Immature natural killer cell (primary cell): ENCODE measurements at regions not wholly inside any gene's neighbourhood (a gene's known extent, or its start where the extent isn't known, plus 50 kb on each side); places are given as distances from the start of the nearest gene placed in this dataset.

Experiments
- DNase-seq, 3 donors: peaks; one replicate each; pipeline ENCODE4 v3.0.0; 2022; ENCODE audit warnings: mixed read lengths in 1 of 3
- H3K27ac Mint-ChIP-seq, 6 donors: one replicate each; pipeline ENCODE4 v1.8.0; 2020; ENCODE audit warnings: mixed read lengths in 6 of 6, mild to moderate bottlenecking in 5 of 6, inconsistent platforms in 4 of 6, moderate library complexity in 3 of 6
- H3K27me3 Mint-ChIP-seq, 3 donors: one replicate each; pipeline ENCODE4 v1.8.0; 2020 to 2021; ENCODE audit warnings: low read depth in 3 of 3, mild to moderate bottlenecking in 3 of 3, mixed read lengths in 3 of 3, moderate library complexity in 3 of 3, inconsistent platforms in 1 of 3
- H3K36me3 Mint-ChIP-seq, 3 donors: one replicate each; pipeline ENCODE4 v1.8.0; 2020; ENCODE audit warnings: mixed read lengths in 3 of 3, inconsistent platforms in 2 of 3, mild to moderate bottlenecking in 2 of 3
- H3K4me1 Mint-ChIP-seq, 2 donors: one replicate each; pipeline ENCODE4 v1.8.0; 2020; ENCODE audit warnings: inconsistent platforms in 2 of 2, mild to moderate bottlenecking in 2 of 2, mixed read lengths in 2 of 2, moderate library complexity in 1 of 2
- H3K4me3 Mint-ChIP-seq, 5 donors: one replicate each; pipeline ENCODE4 v1.8.0; 2020; ENCODE audit warnings: mild to moderate bottlenecking in 5 of 5, mixed read lengths in 5 of 5, inconsistent platforms in 3 of 5, moderate library complexity in 3 of 5
- H3K9me3 Mint-ChIP-seq, 6 donors: one replicate each; pipeline ENCODE4 v1.8.0; 2020; ENCODE audit warnings: mild to moderate bottlenecking in 6 of 6, mixed read lengths in 6 of 6, inconsistent platforms in 4 of 6, moderate library complexity in 3 of 6

DNA sequence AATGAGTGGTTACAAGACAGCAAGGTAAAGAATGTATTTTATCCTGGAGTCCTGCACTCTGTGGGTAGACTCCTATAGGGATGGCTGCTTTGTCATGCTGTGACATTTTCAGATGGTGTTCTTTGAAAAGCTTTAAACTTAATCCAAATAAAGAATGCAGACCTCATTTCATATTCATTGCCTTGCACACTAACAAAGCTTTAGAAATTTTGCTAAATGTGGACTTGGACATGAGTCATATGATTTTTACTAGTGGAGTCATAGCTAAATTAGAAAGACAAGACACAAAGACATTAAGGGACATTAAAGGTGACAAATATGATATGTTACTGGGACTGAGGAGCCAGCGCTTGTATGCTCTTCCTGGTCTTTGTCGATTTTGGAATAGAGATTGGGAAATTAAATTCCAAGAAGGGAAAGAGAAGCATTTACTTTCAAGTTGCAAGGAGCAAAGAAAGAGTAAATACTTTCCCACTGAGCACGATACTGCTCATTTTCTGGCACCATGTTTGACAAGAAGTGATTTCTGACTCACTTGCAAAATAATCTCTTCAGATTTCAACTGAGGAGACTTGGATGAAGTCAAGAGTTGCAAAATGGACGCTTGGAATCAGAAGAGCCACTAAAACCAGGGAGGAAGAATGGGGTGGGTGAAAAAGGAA lies 152.9 kb upstream of the MYOCD start:
- H3K36me3 Mint-ChIP-seq: no peaks in the 10 kb centered on the region
- no peaks in the 10 kb centered on the region for H3K4me1 Mint-ChIP-seq

DNA sequence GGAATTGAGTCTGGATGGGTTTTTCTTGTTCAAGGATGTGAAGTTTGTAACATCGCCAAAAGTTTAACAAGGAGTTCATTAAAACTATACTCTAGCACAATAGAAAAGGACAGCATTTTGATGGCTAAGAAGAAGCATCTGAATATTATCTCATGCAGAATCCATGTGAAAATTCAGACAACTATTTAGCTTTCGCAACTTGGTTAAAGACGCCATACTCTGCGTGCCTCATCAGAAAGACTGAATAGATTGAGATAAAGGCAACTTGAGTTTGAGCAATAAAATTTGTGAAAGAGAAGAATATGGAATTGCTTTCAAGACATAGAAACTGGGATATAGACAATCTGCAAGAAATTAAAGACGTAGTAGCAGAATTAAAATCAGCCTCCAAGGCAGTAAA lies 151.1 kb upstream of the MYOCD start:
- no peak for DNase-seq
- H3K9me3 Mint-ChIP-seq: peaks cover 0 to 17% (median 3%) of the 10 kb centered on the region in 6 donors
- no peaks in the 10 kb centered on the region for H3K36me3 Mint-ChIP-seq
- H3K27me3 Mint-ChIP-seq: peaks cover 0 to 2% (median 1%) of the 10 kb centered on the region in 3 donors
- H3K4me3 Mint-ChIP-seq: no peak overlapping the region
- no peak overlapping the region for H3K27ac Mint-ChIP-seq
- no peaks in the 10 kb centered on the region for H3K4me1 Mint-ChIP-seq

More for the DNA sequence above, 152.9 kb upstream of the MYOCD start:
- Mint-ChIP-seq H3K27me3 (peaks cover 0 to 2% (median 1%) of the 10 kb centered on the region in 3 donors), H3K27ac (no peak overlapping the region), H3K4me3 (no peak overlapping the region), H3K9me3 (peaks cover 0 to 28% (median 4%) of the 10 kb centered on the region in 6 donors)
- no peak for DNase-seq

DNA sequence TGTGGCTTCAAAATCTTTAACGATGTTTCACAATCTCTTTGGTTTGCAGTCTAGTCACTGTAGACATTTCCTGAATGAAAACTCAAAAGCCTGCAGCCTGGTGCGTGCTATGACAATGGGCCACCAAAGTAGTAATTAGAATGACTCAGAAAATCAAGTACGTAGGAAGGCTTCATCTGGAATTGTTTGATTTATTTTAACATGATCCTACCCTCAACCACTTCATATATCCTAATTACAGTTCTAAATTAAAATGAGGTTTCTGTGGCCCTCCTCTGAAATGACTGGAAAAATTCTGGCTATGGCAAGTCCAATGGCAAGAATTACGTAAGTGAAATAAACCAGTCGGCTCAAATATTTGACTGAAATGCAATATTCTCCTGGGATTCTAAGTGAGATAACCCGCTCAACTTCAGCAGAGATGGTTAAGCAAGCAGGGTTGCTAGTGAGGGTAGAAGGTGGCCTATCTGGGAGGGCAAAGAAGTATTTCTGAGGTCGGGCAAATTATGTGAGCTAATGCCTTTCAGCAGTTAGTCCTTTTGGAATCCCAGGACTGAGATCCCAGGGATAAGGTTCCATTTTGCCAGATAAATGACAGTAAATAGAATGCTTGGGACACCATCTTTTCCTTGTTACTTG lies 145.6 kb upstream of the MYOCD start:
- Mint-ChIP-seq H3K4me1 (no peaks in the 10 kb centered on the region), H3K9me3 (peaks cover 0 to 8% (median 2%) of the 10 kb centered on the region in 6 donors), H3K36me3 (no peaks in the 10 kb centered on the region), H3K4me3 (no peak overlapping the region), H3K27me3 (peaks cover 0 to 5% (median 3%) of the 10 kb centered on the region in 3 donors), H3K27ac (no peak overlapping the region)
- DNase-seq: no peak

- Mint-ChIP-seq H3K9me3 (peaks cover 0 to 5% (median 0%) of the 10 kb centered on the region in 6 donors), H3K27ac (no peak overlapping the region), H3K27me3 (peaks cover 0 to 5% (median 2%) of the 10 kb centered on the region in 3 donors), H3K4me3 (no peak overlapping the region), H3K36me3 (no peaks in the 10 kb centered on the region), H3K4me1 (no peaks in the 10 kb centered on the region)
- no peak for DNase-seq
Measured at GRCh38 chr17:12521416-12521815, 144.3 kb upstream of the MYOCD start.

DNA sequence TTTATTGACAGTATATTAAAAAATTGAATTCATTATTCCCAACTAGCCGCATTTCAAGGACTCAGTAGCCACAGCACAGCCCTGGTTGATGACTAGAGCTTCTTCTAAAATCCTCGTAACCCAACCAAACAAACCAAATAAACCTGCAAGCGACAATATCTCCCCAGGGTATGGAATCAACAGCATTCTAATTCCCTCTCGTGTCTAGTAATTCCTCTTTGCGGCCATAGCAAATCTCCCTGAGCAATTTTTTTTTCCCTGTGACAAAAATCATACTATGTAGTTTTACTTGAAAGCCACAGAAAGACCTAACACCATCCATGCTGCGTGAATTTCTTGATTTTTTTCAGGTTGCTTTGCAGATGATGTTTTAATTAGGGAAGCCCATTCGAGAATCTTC lies 143.4 kb upstream of the MYOCD start:
- Mint-ChIP-seq H3K36me3 (no peaks in the 10 kb centered on the region), H3K4me3 (no peak overlapping the region), H3K4me1 (no peaks in the 10 kb centered on the region), H3K9me3 (peaks cover 0 to 5% (median 0%) of the 10 kb centered on the region in 6 donors), H3K27ac (no peak overlapping the region), H3K27me3 (peaks cover 0 to 5% (median 2%) of the 10 kb centered on the region in 3 donors)
- DNase-seq: no peak

- H3K4me1 Mint-ChIP-seq: no peaks in the 10 kb centered on the region
- peaks cover 0 to 5% (median 0%) of the 10 kb centered on the region in 6 donors for H3K9me3 Mint-ChIP-seq
- DNase-seq: no peak
- peaks cover 0 to 5% (median 2%) of the 10 kb centered on the region in 3 donors for H3K27me3 Mint-ChIP-seq
- H3K36me3 Mint-ChIP-seq: no peaks in the 10 kb centered on the region
- H3K27ac Mint-ChIP-seq: no peak overlapping the region
- H3K4me3 Mint-ChIP-seq: no peak overlapping the region
Measured at GRCh38 chr17:12522743-12523183, 142.9 kb upstream of the MYOCD start.

- H3K4me1 Mint-ChIP-seq: no peaks in the 10 kb centered on the region
- H3K27me3 Mint-ChIP-seq: peaks cover 0 to 5% (median 2%) of the 10 kb centered on the region in 3 donors
- DNase-seq: no peak
- H3K9me3 Mint-ChIP-seq: peaks cover 0 to 4% (median 0%) of the 10 kb centered on the region in 6 donors
- no peak overlapping the region for H3K4me3 Mint-ChIP-seq
- no peak overlapping the region for H3K27ac Mint-ChIP-seq
- no peaks in the 10 kb centered on the region for H3K36me3 Mint-ChIP-seq
Measured at GRCh38 chr17:12523244-12523643, 142.4 kb upstream of the MYOCD start.

DNA sequence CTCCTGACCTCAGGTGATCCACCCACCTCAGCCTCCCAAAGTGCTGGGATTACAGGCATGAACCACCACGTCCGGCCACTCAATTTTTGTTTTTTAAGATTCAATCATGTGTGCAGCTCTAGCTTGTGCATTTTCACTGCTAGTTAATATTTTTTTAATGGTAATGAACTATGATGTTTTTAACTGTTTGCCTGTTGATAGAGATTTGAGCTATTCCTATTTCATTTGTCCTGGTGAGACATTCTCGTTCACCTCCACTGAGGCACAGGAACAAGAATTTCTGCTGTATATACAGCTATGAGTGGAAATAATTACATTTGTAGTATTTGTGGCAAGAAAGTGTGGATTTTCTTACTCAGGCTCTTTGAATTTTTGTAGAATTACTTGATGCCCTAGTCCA lies 137.7 kb upstream of the MYOCD start:
- H3K27me3 Mint-ChIP-seq: peaks cover 0 to 2% (median 0%) of the 10 kb centered on the region in 3 donors
- no peak overlapping the region for H3K27ac Mint-ChIP-seq
- H3K4me3 Mint-ChIP-seq: no peak overlapping the region
- peaks cover 0 to 8% (median 0%) of the 10 kb centered on the region in 6 donors for H3K9me3 Mint-ChIP-seq
- no peaks in the 10 kb centered on the region for H3K4me1 Mint-ChIP-seq
- DNase-seq: no peak
- no peaks in the 10 kb centered on the region for H3K36me3 Mint-ChIP-seq

- peaks cover 0 to 3% (median 0%) of the 10 kb centered on the region in 3 donors for H3K27me3 Mint-ChIP-seq
- no peak overlapping the region for H3K4me3 Mint-ChIP-seq
- peaks cover 0 to 8% (median 1%) of the 10 kb centered on the region in 6 donors for H3K9me3 Mint-ChIP-seq
Measured at GRCh38 chr17:12530161-12530560, 135.5 kb upstream of the MYOCD start.

DNA sequence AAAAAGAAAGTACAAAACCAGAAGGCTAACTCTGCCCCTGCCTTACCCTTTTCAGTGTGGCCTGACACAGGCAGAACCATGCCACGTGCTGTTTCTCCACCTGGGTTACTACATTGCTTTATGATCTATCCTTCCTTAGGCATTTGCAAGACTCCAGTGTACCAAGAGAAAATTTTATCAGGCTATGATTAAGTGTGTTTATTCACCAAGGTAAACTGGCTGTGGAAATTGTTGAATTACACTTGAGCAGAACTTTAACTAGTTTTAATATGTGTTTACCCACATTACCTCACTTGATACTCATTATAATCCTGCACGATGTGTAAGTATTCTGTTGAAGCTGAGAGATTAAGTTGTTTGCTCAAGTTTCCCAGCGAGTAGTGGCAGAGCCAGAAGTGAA lies 129.7 kb upstream of the MYOCD start:
- Mint-ChIP-seq H3K36me3 (no peaks in the 10 kb centered on the region), H3K9me3 (peaks cover 0 to 19% (median 4%) of the 10 kb centered on the region in 6 donors), H3K4me3 (no peak overlapping the region), H3K4me1 (no peaks in the 10 kb centered on the region), H3K27me3 (peaks cover 0 to 3% (median 0%) of the 10 kb centered on the region in 3 donors), H3K27ac (no peak overlapping the region)
- no peak for DNase-seq

More at GRCh38 chr17:12530161-12530560, 135.5 kb upstream of the MYOCD start:
- Mint-ChIP-seq H3K36me3 (no peaks in the 10 kb centered on the region), H3K4me1 (no peaks in the 10 kb centered on the region), H3K27ac (no peak overlapping the region)
- no peak for DNase-seq

DNA sequence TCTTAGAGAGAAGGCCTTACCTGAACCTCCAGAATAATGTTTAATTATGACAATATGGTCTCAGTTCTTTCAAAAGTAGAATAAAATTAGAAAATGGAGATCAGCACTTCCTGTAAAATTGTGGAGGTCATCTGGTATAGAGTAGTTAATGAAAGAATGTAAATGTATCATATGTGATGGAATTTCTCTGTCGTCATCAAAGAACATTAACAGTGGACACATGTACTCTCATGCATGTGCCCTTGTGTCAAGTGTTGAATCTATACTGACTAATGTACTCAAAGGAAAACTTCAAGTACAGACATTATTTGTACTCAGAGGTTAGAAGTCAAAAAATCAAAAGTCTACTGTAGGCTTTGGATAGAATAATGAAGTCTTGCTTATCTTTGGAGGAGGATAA lies 129.2 kb upstream of the MYOCD start:
- Mint-ChIP-seq H3K9me3 (peaks cover 0 to 19% (median 4%) of the 10 kb centered on the region in 6 donors), H3K4me1 (no peaks in the 10 kb centered on the region), H3K27ac (no peak overlapping the region), H3K36me3 (no peaks in the 10 kb centered on the region), H3K27me3 (peaks cover 0 to 3% (median 3%) of the 10 kb centered on the region in 3 donors), H3K4me3 (no peak overlapping the region)
- DNase-seq: no peak

DNA sequence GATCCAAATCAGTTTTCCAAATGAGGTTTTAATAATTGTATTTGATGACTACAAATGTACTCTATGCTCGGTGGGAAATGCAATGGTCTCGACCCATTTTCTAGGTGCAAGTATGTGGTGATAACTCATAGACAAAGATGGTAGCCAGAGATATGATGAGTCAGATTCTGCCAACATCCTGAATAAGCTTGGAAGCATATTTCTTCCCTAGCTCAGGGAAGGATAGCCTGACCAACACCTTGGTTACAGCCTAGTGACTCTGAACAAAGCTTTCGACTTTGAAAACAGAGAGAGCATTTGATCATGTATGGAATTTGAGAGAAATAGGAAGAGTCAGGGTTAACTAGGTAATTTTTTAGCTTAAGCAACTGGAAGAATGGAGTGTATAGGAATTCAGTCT lies 128.3 kb upstream of the MYOCD start:
- Mint-ChIP-seq H3K36me3 (no peaks in the 10 kb centered on the region), H3K9me3 (peaks cover 0 to 16% (median 4%) of the 10 kb centered on the region in 6 donors), H3K4me1 (no peaks in the 10 kb centered on the region), H3K4me3 (no peak overlapping the region), H3K27me3 (peaks cover 0 to 5% (median 4%) of the 10 kb centered on the region in 3 donors), H3K27ac (no peak overlapping the region)
- DNase-seq: no peak

DNA sequence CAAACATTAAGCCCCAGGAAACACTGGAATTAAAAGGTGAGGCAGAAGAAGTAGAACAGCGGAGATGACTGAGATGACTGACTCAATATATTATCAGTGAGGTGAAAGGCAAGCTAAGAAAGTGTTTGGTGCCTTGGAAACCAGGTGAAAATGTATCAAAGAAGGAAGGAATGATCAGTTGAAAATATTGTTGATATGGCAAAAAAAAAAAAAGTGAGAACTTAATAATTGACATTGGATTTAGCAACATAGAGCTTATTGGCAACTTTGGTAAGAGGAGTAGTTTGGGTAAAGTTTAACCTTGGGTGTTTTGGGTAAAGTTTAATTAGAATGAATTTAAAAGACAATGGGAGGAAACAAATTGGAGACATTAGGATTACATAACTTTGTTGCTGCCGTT lies 127.7 kb upstream of the MYOCD start:
- peaks cover 0 to 5% (median 4%) of the 10 kb centered on the region in 3 donors for H3K27me3 Mint-ChIP-seq

GRCh38 chr17:12545877-12546513 lies 119.7 kb upstream of the MYOCD start:
- DNase-seq: peak in 1 of 3 donors; percentile 1
- Mint-ChIP-seq H3K4me1 (no peaks in the 10 kb centered on the region), H3K4me3 (no peak overlapping the region), H3K27me3 (peaks cover 0 to 6% (median 2%) of the 10 kb centered on the region in 3 donors), H3K27ac (no peak overlapping the region), H3K9me3 (no peaks in the 10 kb centered on the region), H3K36me3 (no peaks in the 10 kb centered on the region)

More for the DNA sequence above, 127.7 kb upstream of the MYOCD start:
- peaks cover 0 to 11% (median 4%) of the 10 kb centered on the region in 6 donors for H3K9me3 Mint-ChIP-seq
- H3K36me3 Mint-ChIP-seq: no peaks in the 10 kb centered on the region
- DNase-seq: no peak
- H3K4me1 Mint-ChIP-seq: no peaks in the 10 kb centered on the region
- H3K4me3 Mint-ChIP-seq: no peak overlapping the region
- no peak overlapping the region for H3K27ac Mint-ChIP-seq
